OCI-LY1 (cell line): ENCODE measurements at regions not wholly inside any gene's neighbourhood (a gene's known extent, or its start where the extent isn't known, plus 50 kb on each side); places are given as distances from the start of the nearest gene placed in this dataset.

Source experiments
- H2AFZ ChIP-seq: fragments of 200-600 bp; sonication (generic), shearing (Covaris generic); 2 replicates; pipeline ENCODE4 v1.6.0; 2014; ENCODE audit warnings: antibody characterized with exemption, mild to moderate bottlenecking, low read length
- H3F3A ChIP-seq: fragments of 200-600 bp; sonication (generic), shearing (Covaris generic); 2 replicates; pipeline ENCODE4 v1.6.0; 2014; ENCODE audit warnings: mild to moderate bottlenecking, antibody characterized with exemption, low read length, moderate library complexity; ENCODE audit not compliant: insufficient read depth
- H3K27ac ChIP-seq: fragments of 200-600 bp; sonication (generic); 2 replicates; pipeline ENCODE4 v1.5.1; 2014; ENCODE audit warnings: low read length, mixed run types, mild to moderate bottlenecking, low read depth; ENCODE audit not compliant: poor library complexity, severe bottlenecking
- H3K27me3 ChIP-seq: fragments of 200-600 bp; sonication (generic); 2 replicates; pipeline ENCODE4 v1.6.0; 2014; ENCODE audit warnings: antibody characterized with exemption, mild to moderate bottlenecking, low read length, moderate library complexity; ENCODE audit not compliant: insufficient read depth
- H3K36me3 ChIP-seq: fragments of 200-600 bp; sonication (generic); 2 replicates; pipeline ENCODE4 v1.6.1; 2014; ENCODE audit warnings: mild to moderate bottlenecking, antibody characterized with exemption, low read length, moderate library complexity, mixed read lengths; ENCODE audit not compliant: insufficient read depth
- H3K4me1 ChIP-seq: fragments of 200-600 bp; sonication (generic); 2 replicates; pipeline ENCODE4 v1.5.1; 2014; ENCODE audit warnings: mild to moderate bottlenecking, low read length, moderate library complexity; ENCODE audit not compliant: insufficient read depth, severe bottlenecking
- H3K4me2 ChIP-seq: fragments of 200-600 bp; sonication (generic), shearing (Covaris generic); 2 replicates; pipeline ENCODE4 v1.6.1; 2014; ENCODE audit warnings: low read length
- H3K4me3 ChIP-seq: fragments of 200-600 bp; sonication (generic); 2 replicates; pipeline ENCODE4 v1.5.1; 2014; ENCODE audit warnings: low read length, low read depth, mild to moderate bottlenecking, mixed read lengths; ENCODE audit not compliant: poor library complexity, severe bottlenecking
- H3K79me2 ChIP-seq: fragments of 200-600 bp; shearing (Covaris generic); 2 replicates; pipeline ENCODE4 v1.6.1; 2016; ENCODE audit warnings: mixed run types, low read length, mixed read lengths; ENCODE audit not compliant: insufficient read depth
- H3K9ac ChIP-seq: fragments of 200-600 bp; sonication (generic), shearing (Covaris generic); 2 replicates; pipeline ENCODE4 v1.6.1; 2014; ENCODE audit warnings: mild to moderate bottlenecking, low read length, mixed read lengths
- H3K9me2 ChIP-seq: fragments of 200-600 bp; sonication (generic), shearing (Covaris generic); 2 replicates; pipeline ENCODE4 v1.6.1; 2014; ENCODE audit warnings: low read depth, mild to moderate bottlenecking, low read length, mixed read lengths
- H3K9me3 ChIP-seq: fragments of 200-600 bp; shearing (Covaris generic); 2 replicates; pipeline ENCODE4 v1.6.1; 2014; ENCODE audit warnings: low read length, mixed read lengths
- H4K20me1 ChIP-seq: fragments of 200-600 bp; sonication (generic), shearing (Covaris generic); 2 replicates; pipeline ENCODE4 v1.6.0; 2016; ENCODE audit warnings: mild to moderate bottlenecking, low read length; ENCODE audit not compliant: insufficient read depth
- EZH2 ChIP-seq: fragments of 200-600 bp; sonication (generic), shearing (Covaris generic); IDR thresholded peaks from 2 replicates; pipeline ENCODE4 v1.8.0; 2017; ENCODE audit warnings: borderline replicate concordance, mixed run types, mild to moderate bottlenecking, antibody characterized with exemption, low read length, moderate library complexity, mixed read lengths
- TF ChIP-seq, protein P1 (sequence below): fragments of 200-600 bp; sonication (generic), shearing (Covaris generic); IDR thresholded peaks from 2 replicates; pipeline ENCODE4 v1.5.1; 2017; ENCODE audit warnings: mild to moderate bottlenecking, antibody characterized with exemption, low read length, moderate library complexity, mixed read lengths

- H3K9me2 ChIP-seq = no peaks in the 10 kb centered on the region
- no peak overlapping the region for H3K4me2 ChIP-seq
- H4K20me1 ChIP-seq = no peaks in the 10 kb centered on the region
- H3K36me3 ChIP-seq = no peaks in the 10 kb centered on the region
- H3K4me1 ChIP-seq = no peaks in the 10 kb centered on the region
- H3K9me3 ChIP-seq = no peaks in the 10 kb centered on the region
- no peaks in the 10 kb centered on the region for H3K79me2 ChIP-seq
- H3K27ac ChIP-seq = no peak overlapping the region
- no peaks in the 10 kb centered on the region for H3K27me3 ChIP-seq
- H3K9ac ChIP-seq = no peak overlapping the region
- H3F3A ChIP-seq = no peaks in the 10 kb centered on the region
- TF ChIP-seq, protein P1, sequence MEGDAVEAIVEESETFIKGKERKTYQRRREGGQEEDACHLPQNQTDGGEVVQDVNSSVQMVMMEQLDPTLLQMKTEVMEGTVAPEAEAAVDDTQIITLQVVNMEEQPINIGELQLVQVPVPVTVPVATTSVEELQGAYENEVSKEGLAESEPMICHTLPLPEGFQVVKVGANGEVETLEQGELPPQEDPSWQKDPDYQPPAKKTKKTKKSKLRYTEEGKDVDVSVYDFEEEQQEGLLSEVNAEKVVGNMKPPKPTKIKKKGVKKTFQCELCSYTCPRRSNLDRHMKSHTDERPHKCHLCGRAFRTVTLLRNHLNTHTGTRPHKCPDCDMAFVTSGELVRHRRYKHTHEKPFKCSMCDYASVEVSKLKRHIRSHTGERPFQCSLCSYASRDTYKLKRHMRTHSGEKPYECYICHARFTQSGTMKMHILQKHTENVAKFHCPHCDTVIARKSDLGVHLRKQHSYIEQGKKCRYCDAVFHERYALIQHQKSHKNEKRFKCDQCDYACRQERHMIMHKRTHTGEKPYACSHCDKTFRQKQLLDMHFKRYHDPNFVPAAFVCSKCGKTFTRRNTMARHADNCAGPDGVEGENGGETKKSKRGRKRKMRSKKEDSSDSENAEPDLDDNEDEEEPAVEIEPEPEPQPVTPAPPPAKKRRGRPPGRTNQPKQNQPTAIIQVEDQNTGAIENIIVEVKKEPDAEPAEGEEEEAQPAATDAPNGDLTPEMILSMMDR = no peak
- no peak for TF ChIP-seq EZH2
- H3K4me3 ChIP-seq = no peak overlapping the region
- H2AFZ ChIP-seq = no peak overlapping the region
Observed at GRCh38 chr1:232422898-232423297, 207.0 kb downstream of the SIPA1L2 start.

DNA sequence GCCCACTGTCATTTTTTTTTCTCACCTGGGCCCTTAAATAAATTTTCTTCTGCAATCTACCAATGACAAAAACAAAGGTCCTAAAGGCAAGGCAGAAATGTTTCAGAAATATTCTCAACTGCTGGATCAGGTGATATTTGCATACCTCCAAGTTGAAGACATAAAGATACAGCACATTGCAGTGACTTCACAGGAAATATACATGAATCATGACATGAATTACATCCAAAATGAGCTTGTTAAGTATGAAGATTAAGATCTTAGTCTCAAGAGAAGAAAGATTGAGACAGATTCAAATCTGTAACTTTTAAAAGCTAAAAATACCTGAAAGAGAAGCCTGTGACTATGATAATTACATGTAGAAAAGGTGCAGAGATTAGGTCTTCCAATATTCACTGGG, 207.8 kb downstream of the SIPA1L2 start:
- no peaks in the 10 kb centered on the region for H3K4me1 ChIP-seq
- H2AFZ ChIP-seq = no peak overlapping the region
- no peaks in the 10 kb centered on the region for H3F3A ChIP-seq
- no peaks in the 10 kb centered on the region for H3K36me3 ChIP-seq
- H3K4me2 ChIP-seq = no peak overlapping the region
- no peaks in the 10 kb centered on the region for H3K27me3 ChIP-seq
- H3K9me2 ChIP-seq = no peaks in the 10 kb centered on the region
- no peaks in the 10 kb centered on the region for H3K79me2 ChIP-seq
- no peak overlapping the region for H3K27ac ChIP-seq
- no peak for TF ChIP-seq EZH2
- TF ChIP-seq, protein P1 = no peak
- H3K9ac ChIP-seq = no peak overlapping the region
- no peak overlapping the region for H3K4me3 ChIP-seq
- H3K9me3 ChIP-seq = no peaks in the 10 kb centered on the region
- no peaks in the 10 kb centered on the region for H4K20me1 ChIP-seq

DNA sequence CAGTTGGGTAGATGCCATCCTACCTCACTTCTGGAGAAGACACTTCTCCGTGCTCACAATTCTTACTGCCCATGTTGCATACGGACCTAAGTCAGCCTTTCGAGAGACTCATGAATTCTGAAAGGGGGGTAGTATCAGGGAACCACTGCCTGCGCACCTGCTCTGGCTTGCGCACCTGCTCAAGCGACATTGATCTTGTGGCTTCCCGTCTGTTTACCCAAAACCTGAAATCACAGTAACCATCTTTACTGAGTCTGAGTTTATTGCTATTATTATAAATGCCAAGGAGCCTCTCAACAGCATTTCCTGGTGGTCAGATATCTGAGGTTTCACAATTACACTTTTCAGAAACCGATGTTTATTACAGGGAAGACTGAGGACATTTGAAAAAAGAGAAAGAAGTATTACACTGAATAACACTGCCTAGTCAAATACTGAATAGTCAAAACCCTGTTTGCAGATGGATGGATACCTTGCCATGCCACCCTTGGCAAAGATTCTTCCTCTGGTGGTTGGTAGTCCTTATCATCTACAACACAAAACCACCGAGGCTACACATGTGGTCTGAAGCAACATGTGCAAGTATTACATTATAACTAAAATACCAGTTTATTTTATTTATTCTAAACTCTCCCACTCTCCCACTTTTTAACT, 208.7 kb downstream of the SIPA1L2 start:
- Histone ChIP-seq H3F3A (no peaks in the 10 kb centered on the region), H3K4me1 (no peaks in the 10 kb centered on the region), H3K79me2 (no peaks in the 10 kb centered on the region), H3K4me2 (no peak overlapping the region), H3K9me2 (no peaks in the 10 kb centered on the region), H3K27me3 (no peaks in the 10 kb centered on the region), H3K9ac (no peak overlapping the region), H3K27ac (no peak overlapping the region), H3K4me3 (no peak overlapping the region), H3K36me3 (no peaks in the 10 kb centered on the region), H3K9me3 (no peaks in the 10 kb centered on the region), H4K20me1 (no peaks in the 10 kb centered on the region), H2AFZ (no peak overlapping the region)
- no peak for TF ChIP-seq EZH2
- TF ChIP-seq, protein P1 = no peak
